Hindlimb muscle (tissue), 1 donor: ENCODE measurements at regions not wholly inside any gene's neighbourhood (a gene's known extent, or its start where the extent isn't known, plus 50 kb on each side); places are given as distances from the start of the nearest gene placed in this dataset.
"Not testable (repeated sequence)": the region's sequence is repeated elsewhere in the genome, so short reads cannot be mapped to it uniquely, and the experiment has no call there.

Experiments used
- DNase-seq: peaks from one replicate; pipeline ENCODE4 v3.0.0-alpha.2; 2013

- DNase-seq, result no peak
These were observed 204.3 kb upstream of the FRMD6 start for GRCh38 chr14:51447411-51447810.

GRCh38 chr14:51448831-51449670 lies 202.7 kb upstream of the FRMD6 start:
- peak; percentile 40 for DNase-seq

GRCh38 chr14:51449681-51450080 lies 202.0 kb upstream of the FRMD6 start:
- DNase-seq, result no peak

DNA sequence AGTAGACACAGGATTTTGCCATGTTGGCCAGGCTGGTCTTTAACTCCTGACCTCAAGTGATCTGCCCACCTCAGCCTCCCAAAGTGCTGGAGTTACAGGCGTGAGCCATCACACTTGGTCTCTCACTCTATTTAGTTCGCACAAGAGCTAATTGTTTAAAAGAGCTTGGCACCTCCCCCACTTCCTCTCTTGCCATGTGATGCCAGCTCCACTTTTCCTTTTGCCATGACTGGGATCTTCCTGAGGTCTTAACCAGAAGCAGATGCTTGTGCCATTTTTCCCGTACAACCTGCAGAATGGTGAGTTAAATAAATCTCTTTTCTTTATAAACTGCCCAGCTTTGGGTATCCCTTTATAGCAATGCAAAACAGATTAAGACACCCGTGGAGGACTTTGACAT lies 200.1 kb upstream of the FRMD6 start:
- no peak for DNase-seq

DNA sequence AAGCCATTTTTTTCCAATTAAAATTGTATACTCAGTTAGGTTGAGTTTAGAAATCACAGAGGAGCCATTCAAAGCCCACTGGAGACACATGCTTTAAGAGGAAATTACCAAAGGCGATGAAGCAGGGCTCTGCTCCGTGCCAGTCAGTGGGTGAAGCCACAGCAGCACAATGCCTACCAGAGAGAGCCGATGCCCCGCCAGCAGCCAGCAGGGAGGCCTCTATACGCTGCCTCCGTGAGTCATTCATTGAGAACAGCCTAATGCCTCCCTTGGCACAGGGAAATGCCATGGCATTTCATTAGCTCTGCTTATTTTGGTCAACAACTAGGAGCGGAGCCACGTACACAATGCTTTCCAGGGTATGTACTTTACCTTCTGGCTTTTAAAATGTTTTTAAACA lies 197.8 kb upstream of the FRMD6 start:
- DNase-seq, result no peak

DNA sequence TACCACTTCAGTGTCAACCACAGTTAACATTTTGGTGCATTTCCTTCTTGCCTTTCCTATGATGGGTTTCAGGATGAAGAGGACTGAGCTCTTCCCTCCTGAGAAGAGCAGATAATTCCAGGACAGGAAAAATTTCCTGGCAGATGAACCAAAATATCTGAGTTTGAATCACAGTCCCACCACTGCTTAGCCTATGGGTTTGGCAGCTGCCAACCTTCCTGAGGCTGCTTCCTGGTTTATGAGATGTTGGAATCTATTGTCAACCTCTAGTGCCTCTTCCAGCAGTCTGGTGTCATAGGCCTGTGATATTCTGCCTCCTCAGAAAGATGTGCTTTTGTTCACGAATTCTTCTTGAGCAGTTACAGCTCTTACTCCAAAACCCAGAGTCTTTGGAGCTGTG lies 197.4 kb upstream of the FRMD6 start:
- DNase-seq, result no peak

GRCh38 chr14:51455041-51455835 lies 196.5 kb upstream of the FRMD6 start:
- DNase-seq, result no peak

DNA sequence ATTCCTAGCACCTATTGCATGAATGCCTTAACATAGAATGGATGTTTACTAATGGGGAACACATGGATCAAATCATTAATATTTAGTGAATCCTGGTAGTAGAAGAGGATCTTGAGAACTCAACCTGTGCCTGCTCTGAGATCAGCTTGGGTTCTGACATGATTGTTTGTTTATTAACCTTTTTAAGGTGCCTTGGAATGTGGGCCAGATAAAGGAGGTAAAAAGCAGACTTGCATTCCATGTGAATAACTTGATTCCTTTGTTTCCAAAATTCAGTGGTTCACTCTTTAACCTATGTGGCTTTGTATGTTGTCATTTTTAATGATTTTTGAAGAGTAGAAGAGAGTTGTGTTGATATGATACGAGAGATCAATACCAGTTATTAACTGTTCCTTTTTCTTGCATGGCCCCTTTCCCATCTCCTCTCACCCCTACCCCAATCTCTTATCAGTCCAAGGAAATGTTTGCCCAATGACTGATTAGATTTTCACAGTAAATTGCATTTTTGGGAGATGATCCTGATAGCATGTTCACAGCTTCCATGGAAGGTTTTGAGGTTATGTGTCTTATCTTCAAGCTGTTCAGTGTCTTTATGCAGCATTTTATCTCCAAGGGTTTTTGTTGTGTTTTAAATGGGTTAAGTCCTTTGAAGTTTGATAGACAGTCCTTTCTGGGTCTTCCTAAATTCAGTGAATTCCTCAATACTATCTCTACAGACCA lies 193.7 kb upstream of the FRMD6 start:
- no peak for DNase-seq

- DNase-seq, result no peak
These were observed 193.2 kb upstream of the FRMD6 start for GRCh38 chr14:51458563-51458955.

DNA sequence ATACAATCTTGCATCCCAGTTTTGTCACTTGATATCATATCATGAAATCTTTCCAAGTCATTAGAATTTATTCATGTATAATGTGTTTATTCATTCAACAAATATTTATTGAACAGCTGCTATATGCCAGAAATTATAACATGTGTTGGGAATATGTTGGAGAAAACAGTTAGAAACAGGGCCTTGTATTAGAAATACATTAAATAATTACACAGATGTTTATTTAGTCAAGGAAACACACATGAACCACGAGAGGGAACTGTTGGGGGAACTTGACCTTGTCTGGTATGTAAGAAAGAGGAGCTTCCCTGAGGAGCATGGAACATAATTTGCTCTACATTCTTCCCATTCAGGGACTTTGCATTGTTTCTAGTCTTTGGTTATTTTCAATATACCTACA lies 191.7 kb upstream of the FRMD6 start:
- DNase-seq, result no peak

GRCh38 chr14:51462182-51462581 lies 189.5 kb upstream of the FRMD6 start:
- no peak for DNase-seq

DNA sequence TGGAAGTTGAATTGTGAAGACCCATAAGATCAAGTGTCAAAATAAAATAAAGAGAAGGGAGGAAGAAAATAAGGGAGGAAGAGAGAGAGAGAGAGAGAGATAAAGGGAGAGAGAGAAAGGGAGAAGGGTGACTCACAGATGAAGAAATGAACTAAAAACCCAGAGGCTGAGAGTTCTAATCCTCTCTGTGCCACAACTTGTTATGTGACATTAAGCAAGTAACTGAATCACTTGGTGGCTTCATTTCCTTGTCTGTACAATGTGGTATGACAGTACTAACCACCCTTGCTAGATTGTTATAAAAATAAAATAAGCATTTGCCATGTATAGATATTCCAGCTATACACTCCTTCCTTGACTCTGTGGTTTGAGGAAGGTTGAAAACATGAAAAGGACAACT lies 189.0 kb upstream of the FRMD6 start:
- DNase-seq, result no peak

DNA sequence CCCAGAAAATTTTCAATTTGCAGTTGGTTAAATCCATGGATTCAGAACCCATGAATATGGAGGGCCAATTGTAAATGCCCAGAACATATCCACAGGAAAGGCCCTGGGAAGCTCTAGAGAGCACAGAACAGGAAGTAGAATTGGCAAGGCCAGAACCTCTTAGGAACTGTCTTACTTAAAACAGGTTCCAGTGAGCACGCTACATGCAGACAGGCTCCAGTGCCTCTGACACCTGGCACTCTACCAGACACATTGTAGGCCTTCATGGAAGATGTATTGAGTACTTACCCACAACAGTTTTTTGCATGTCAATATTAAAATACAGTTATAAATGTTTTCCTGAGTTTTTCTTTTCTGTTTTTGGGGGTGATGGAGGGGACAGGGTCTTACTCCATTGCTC lies 188.2 kb upstream of the FRMD6 start:
- no peak for DNase-seq

DNA sequence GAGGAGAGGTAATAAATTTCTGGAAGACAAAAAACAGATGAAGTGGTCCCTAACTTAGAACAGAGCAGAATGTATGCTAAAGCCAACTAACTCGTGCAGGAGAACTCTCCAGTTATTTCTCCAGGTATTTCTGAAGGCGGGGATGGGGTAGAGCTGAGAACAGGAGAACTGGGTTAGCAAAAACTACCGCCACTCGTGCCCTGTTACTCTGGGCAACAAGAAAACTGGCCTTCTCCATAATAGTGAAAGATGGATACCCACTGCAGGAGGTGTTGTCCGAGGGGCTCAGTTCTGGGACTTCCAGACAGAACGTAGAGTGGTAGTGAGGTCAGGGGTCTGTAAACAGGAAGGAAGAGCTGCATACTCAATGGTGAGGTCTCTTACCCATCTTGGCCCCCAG lies 187.3 kb upstream of the FRMD6 start:
- no peak for DNase-seq

GRCh38 chr14:51465486-51465885 lies 186.2 kb upstream of the FRMD6 start:
- no peak for DNase-seq

GRCh38 chr14:51467392-51467791 lies 184.3 kb upstream of the FRMD6 start:
- DNase-seq, result not testable (repeated sequence)

DNA sequence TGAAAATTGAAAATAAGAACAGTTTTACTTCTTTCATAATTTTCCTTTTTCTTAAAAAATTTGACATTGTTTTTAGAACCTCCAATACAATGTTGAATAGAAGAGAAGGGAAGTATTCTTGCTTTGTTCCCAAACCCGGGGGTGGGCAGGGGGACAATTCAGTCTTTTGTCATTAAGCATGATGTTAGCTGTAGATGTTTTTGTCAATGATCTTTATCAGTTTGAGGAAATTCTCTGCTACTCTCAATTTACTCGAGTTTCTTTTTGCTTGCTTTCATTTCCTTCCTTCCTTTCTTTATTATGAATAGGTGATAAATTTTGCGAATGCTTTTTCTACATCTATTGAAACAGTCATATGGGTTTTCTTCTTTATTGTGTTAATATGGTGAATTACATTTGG lies 183.2 kb upstream of the FRMD6 start:
- no peak for DNase-seq

- DNase-seq, result no peak
These were observed 178.8 kb upstream of the FRMD6 start for GRCh38 chr14:51472881-51473280.

GRCh38 chr14:51473351-51473750 lies 178.4 kb upstream of the FRMD6 start:
- DNase-seq, result no peak

- no peak for DNase-seq
These were observed 177.7 kb upstream of the FRMD6 start for GRCh38 chr14:51473808-51474565.

- no peak for DNase-seq
These were observed 176.9 kb upstream of the FRMD6 start for GRCh38 chr14:51474854-51475253.

DNA sequence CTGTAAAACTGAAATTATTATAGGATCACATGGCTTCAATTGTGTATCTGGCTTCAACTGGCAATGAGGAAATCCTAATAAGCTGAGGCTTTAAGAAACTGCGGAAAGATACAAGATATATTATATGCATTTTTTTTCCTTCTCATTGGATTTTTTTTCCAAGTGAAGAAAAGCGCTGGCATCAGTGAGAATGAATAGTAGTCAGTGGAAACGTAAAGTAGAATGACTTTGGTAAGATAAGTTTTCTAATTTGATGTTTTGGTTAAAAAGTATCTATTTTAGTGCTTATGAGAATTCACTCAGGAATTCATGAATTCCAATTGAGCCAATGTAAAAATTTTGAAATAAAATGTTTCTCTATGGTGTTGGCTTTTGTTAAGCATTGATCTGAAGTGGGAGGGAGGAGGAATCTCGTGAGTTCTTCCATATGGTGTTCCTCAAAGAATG lies 173.5 kb upstream of the FRMD6 start:
- DNase-seq, result peak; percentile 42
